ENCODE measurements at regions not wholly inside any gene's neighbourhood (a gene's known extent, or its start where the extent isn't known, plus 50 kb on each side); places are given as distances from the start of the nearest gene placed in this dataset.

DNA sequence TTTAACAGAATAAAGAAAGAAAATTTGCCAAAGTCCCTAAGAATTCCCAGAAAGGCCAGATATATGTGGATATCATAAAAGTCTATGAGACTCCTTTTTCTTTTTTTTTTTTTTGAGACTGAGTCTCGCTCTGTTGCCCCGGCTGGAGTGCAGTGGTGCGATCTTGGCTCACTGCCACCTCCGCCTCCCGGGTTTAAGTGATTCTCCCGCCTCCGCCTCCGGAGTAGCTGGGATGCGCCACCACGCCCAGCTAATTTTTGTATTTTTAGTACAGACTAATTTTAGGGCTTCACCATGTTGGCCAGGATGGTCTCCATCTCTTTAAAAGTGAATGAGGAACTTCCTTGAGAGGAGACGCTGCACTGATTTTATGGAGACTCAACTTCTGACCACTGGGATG, 335.2 kb downstream of the FBXO15 start:
- H3K4me3 ChIP-seq (ENCODE audit: low read length), result no peak overlapping the region
- no peak overlapping the region for H3K27ac ChIP-seq (ENCODE audit: low read depth, low read length)
- H3K27me3 ChIP-seq (ENCODE audit: insufficient read depth, low read length, poor library complexity, severe bottlenecking), result no peaks in the 10 kb centered on the region
- DNase-seq, result no peak
- no peaks in the 10 kb centered on the region for H3K36me3 ChIP-seq (ENCODE audit: insufficient read depth, low read length)
- POLR2A ChIA-PET, result no interaction called here
- Mint-ChIP-seq H3K27ac (no peak overlapping the region), H3K9me3 (peaks cover 0 to 10% (median 4%) of the 10 kb centered on the region in 5 donors), H3K4me3 (no peak overlapping the region), H3K27me3 (no peaks in the 10 kb centered on the region), H3K4me1 (no peaks in the 10 kb centered on the region), H3K36me3 (no peaks in the 10 kb centered on the region)
- CTCF ChIA-PET, result no interaction called here
- no peaks in the 10 kb centered on the region for H3K9me3 ChIP-seq (ENCODE audit: low read length)
- no peaks in the 10 kb centered on the region for H3K4me1 ChIP-seq (ENCODE audit: insufficient read depth, low read length)

DNA sequence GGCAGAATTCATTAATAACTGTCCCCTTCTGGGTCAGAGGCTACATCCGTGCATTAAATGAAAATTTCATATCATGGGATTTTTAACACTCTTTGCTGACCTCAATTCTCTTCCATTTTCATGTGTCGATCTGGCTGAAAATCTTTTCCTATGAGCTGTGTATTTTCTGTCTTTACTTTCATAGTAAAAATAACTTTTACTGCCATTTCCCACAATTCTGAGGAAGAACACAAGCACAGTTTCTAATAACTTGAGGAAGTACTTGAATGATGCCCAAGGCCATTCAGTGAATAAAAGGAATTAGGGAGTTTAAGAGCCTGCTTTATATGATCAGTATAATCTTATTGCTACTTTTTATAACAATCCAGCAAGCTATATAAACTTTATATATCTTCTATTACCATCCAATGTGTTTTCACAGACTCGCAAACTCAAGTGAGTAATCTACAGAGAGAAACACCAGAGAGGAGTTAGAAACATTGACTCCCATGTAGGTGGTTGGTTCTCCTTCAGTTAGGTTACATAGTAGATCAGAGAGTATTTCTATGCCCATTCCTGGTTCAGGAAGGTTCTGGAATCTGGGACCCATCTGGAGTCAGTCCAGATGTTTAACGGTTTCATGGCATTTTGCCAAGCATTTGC, 340.0 kb downstream of the FBXO15 start:
- no peaks in the 10 kb centered on the region for H3K36me3 Mint-ChIP-seq
- CTCF ChIA-PET, result interaction anchor here (1.4 kb wide), 1 partner anchor 35 kb away, joined by 3 read pairs; no protein-coding TSS in a partner anchor
- no peaks in the 10 kb centered on the region for H3K4me1 ChIP-seq (ENCODE audit: insufficient read depth, low read length)
- POLR2A ChIA-PET, result no interaction called here
- H3K27me3 Mint-ChIP-seq, result no peaks in the 10 kb centered on the region
- H3K27me3 ChIP-seq (ENCODE audit: insufficient read depth, low read length, poor library complexity, severe bottlenecking), result no peaks in the 10 kb centered on the region
- H3K9me3 ChIP-seq (ENCODE audit: low read length), result no peaks in the 10 kb centered on the region
- H3K4me3 ChIP-seq (ENCODE audit: low read length), result no peak overlapping the region
- no peak overlapping the region for H3K27ac Mint-ChIP-seq
- H3K27ac ChIP-seq (ENCODE audit: low read depth, low read length), result no peak overlapping the region
- no peak for DNase-seq
- H3K9me3 Mint-ChIP-seq, result peaks cover 0 to 6% (median 3%) of the 10 kb centered on the region in 5 donors
- H3K36me3 ChIP-seq (ENCODE audit: insufficient read depth, low read length), result no peaks in the 10 kb centered on the region
- H3K4me3 Mint-ChIP-seq, result no peak overlapping the region
- H3K4me1 Mint-ChIP-seq, result no peaks in the 10 kb centered on the region

DNA sequence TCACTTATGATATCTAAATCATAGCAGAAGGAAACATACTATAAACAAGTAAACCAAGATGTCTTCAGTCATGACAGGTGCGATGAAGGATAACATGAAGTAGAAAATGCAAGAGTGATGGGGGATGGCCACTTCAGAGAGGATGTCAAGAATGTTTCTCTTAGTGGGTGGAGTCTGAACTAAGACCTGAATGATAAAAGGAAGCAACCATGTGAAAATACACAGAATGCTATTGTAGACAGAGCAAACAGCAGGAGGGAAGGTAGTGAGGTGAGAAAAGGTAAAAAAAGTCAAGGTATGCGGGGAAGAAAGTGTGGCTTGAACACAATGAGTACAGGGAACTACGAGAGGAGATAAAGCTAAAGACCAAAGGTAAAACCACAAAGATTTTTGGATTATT, 341.6 kb downstream of the FBXO15 start:
- H3K36me3 Mint-ChIP-seq, result no peaks in the 10 kb centered on the region
- ChIA-PET CTCF (no interaction called here), POLR2A (no interaction called here)
- Histone ChIP-seq H3K36me3 (ENCODE audit: insufficient read depth, low read length) (no peaks in the 10 kb centered on the region), H3K27ac (ENCODE audit: low read depth, low read length) (no peak overlapping the region), H3K9me3 (ENCODE audit: low read length) (no peaks in the 10 kb centered on the region), H3K27me3 (ENCODE audit: insufficient read depth, low read length, poor library complexity, severe bottlenecking) (no peaks in the 10 kb centered on the region), H3K4me1 (ENCODE audit: insufficient read depth, low read length) (no peaks in the 10 kb centered on the region), H3K4me3 (ENCODE audit: low read length) (no peak overlapping the region)
- no peak overlapping the region for H3K27ac Mint-ChIP-seq
- H3K9me3 Mint-ChIP-seq, result peaks cover 0 to 6% (median 0%) of the 10 kb centered on the region in 5 donors
- H3K27me3 Mint-ChIP-seq, result no peaks in the 10 kb centered on the region
- H3K4me3 Mint-ChIP-seq, result no peak overlapping the region
- no peaks in the 10 kb centered on the region for H3K4me1 Mint-ChIP-seq
- no peak for DNase-seq

DNA sequence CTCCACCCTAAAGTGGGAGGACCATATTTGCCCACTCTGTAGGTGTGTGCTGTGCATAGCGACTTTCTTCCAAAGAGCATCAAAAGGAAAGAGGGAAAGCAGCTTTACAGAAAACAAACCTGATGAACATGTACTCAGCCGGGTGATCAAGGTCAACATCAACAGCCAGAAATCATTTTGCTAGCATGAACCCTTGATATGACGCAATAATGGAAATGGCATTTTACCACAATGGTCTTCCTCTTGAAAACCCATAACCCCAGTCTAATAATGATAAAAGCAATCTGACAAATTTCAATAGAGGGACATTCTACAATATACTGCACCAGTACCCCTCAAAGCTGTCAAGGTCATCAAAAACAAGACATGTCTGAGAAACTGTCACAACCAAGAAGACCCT, 350.2 kb downstream of the FBXO15 start:
- no peaks in the 10 kb centered on the region for H3K36me3 ChIP-seq (ENCODE audit: insufficient read depth, low read length)
- Mint-ChIP-seq H3K4me3 (no peak overlapping the region), H3K4me1 (no peaks in the 10 kb centered on the region), H3K9me3 (peaks cover 0 to 8% (median 3%) of the 10 kb centered on the region in 5 donors), H3K36me3 (no peaks in the 10 kb centered on the region), H3K27me3 (no peaks in the 10 kb centered on the region), H3K27ac (no peak overlapping the region)
- no peak overlapping the region for H3K27ac ChIP-seq (ENCODE audit: low read depth, low read length)
- POLR2A ChIA-PET, result no interaction called here
- no peaks in the 10 kb centered on the region for H3K4me1 ChIP-seq (ENCODE audit: insufficient read depth, low read length)
- no peaks in the 10 kb centered on the region for H3K27me3 ChIP-seq (ENCODE audit: insufficient read depth, low read length, poor library complexity, severe bottlenecking)
- CTCF ChIA-PET, result no interaction called here
- no peak for DNase-seq
- no peaks in the 10 kb centered on the region for H3K9me3 ChIP-seq (ENCODE audit: low read length)
- no peak overlapping the region for H3K4me3 ChIP-seq (ENCODE audit: low read length)

DNA sequence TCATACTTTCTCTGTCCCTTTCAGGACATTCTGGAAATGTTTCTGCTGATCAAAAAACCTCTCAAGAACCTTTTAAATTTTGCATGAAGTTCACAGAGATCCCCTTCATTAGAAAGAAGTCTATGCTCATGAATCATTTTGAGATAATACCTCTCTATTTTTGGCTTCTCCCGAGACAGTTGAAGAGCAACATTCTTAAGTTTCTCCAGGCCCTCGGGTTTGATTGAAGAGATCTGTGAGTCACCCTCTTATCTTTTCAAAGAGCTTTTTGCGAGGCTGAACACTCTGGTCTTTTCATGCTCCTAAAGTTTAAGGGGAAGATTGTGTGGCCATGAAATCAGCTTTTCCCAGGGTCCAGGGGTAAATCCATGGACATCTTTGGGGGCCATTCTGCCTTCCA, 354.2 kb downstream of the FBXO15 start:
- Histone ChIP-seq H3K27me3 (ENCODE audit: insufficient read depth, low read length, poor library complexity, severe bottlenecking) (no peaks in the 10 kb centered on the region), H3K4me1 (ENCODE audit: insufficient read depth, low read length) (no peaks in the 10 kb centered on the region), H3K9me3 (ENCODE audit: low read length) (no peaks in the 10 kb centered on the region), H3K4me3 (ENCODE audit: low read length) (no peak overlapping the region), H3K36me3 (ENCODE audit: insufficient read depth, low read length) (no peaks in the 10 kb centered on the region), H3K27ac (ENCODE audit: low read depth, low read length) (no peak overlapping the region)
- H3K9me3 Mint-ChIP-seq, result peaks cover 0 to 13% (median 3%) of the 10 kb centered on the region in 5 donors
- DNase-seq, result no peak
- no peaks in the 10 kb centered on the region for H3K27me3 Mint-ChIP-seq
- H3K4me1 Mint-ChIP-seq, result no peaks in the 10 kb centered on the region
- H3K4me3 Mint-ChIP-seq, result no peak overlapping the region
- H3K36me3 Mint-ChIP-seq, result no peaks in the 10 kb centered on the region
- CTCF ChIA-PET, result no interaction called here
- POLR2A ChIA-PET, result no interaction called here
- H3K27ac Mint-ChIP-seq, result no peak overlapping the region

DNA sequence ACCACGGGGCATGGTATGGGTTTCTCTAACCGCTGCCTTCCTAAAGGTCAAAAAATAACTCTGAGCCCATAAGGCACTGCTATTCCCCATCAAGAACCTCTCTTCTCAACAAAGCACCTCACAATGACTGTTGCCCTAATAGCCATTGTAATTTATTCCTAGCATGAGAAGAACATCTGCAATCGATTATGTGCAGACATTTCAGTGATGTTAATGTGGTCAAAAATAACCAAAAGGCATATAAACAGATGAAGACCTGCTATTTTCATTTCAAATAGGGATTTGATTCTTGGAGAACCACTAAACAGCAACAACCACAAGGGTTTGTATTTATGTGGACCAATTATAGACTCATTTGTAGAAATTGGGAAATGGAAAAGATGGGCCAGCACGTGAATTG, 356.6 kb downstream of the FBXO15 start:
- Mint-ChIP-seq H3K9me3 (peaks cover 0 to 13% (median 0%) of the 10 kb centered on the region in 5 donors), H3K27me3 (peaks cover 0 to 3% of the 10 kb centered on the region in 2 donors), H3K27ac (no peak overlapping the region), H3K36me3 (no peaks in the 10 kb centered on the region), H3K4me3 (no peak overlapping the region), H3K4me1 (no peaks in the 10 kb centered on the region)
- CTCF ChIA-PET, result no interaction called here
- no peak for DNase-seq
- no peak overlapping the region for H3K4me3 ChIP-seq (ENCODE audit: low read length)
- H3K36me3 ChIP-seq (ENCODE audit: insufficient read depth, low read length), result no peaks in the 10 kb centered on the region
- H3K9me3 ChIP-seq (ENCODE audit: low read length), result no peaks in the 10 kb centered on the region
- H3K27me3 ChIP-seq (ENCODE audit: insufficient read depth, low read length, poor library complexity, severe bottlenecking), result no peaks in the 10 kb centered on the region
- POLR2A ChIA-PET, result no interaction called here
- no peaks in the 10 kb centered on the region for H3K4me1 ChIP-seq (ENCODE audit: insufficient read depth, low read length)
- no peak overlapping the region for H3K27ac ChIP-seq (ENCODE audit: low read depth, low read length)

DNA sequence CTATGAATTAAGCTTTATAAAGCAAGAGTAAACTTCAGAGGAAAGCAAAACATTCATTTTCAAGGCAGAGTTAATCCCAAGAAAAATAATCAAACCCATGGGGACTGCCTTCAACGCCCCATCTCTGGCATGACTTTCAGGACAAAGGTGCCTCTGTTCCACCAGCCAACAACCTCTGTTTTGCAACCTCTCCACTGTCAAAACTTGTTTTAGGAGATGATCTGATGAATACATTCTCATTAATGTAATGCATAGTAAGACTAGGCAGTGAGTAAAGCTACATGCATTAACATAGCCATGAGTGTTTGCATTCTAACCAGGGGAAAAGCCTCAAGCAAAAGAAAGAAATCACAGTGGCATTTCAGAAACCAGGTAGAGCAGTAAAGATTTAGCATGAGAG, 357.0 kb downstream of the FBXO15 start:
- no peak overlapping the region for H3K27ac ChIP-seq (ENCODE audit: low read depth, low read length)
- DNase-seq, result no peak
- H3K4me3 Mint-ChIP-seq, result no peak overlapping the region
- peaks cover 0 to 3% of the 10 kb centered on the region in 2 donors for H3K27me3 Mint-ChIP-seq
- H3K4me1 ChIP-seq (ENCODE audit: insufficient read depth, low read length), result no peaks in the 10 kb centered on the region
- H3K9me3 ChIP-seq (ENCODE audit: low read length), result no peaks in the 10 kb centered on the region
- no peaks in the 10 kb centered on the region for H3K27me3 ChIP-seq (ENCODE audit: insufficient read depth, low read length, poor library complexity, severe bottlenecking)
- CTCF ChIA-PET, result no interaction called here
- H3K9me3 Mint-ChIP-seq, result peaks cover 0 to 10% (median 0%) of the 10 kb centered on the region in 5 donors
- no peak overlapping the region for H3K4me3 ChIP-seq (ENCODE audit: low read length)
- H3K27ac Mint-ChIP-seq, result no peak overlapping the region
- POLR2A ChIA-PET, result no interaction called here
- no peaks in the 10 kb centered on the region for H3K4me1 Mint-ChIP-seq
- no peaks in the 10 kb centered on the region for H3K36me3 Mint-ChIP-seq
- no peaks in the 10 kb centered on the region for H3K36me3 ChIP-seq (ENCODE audit: insufficient read depth, low read length)

DNA sequence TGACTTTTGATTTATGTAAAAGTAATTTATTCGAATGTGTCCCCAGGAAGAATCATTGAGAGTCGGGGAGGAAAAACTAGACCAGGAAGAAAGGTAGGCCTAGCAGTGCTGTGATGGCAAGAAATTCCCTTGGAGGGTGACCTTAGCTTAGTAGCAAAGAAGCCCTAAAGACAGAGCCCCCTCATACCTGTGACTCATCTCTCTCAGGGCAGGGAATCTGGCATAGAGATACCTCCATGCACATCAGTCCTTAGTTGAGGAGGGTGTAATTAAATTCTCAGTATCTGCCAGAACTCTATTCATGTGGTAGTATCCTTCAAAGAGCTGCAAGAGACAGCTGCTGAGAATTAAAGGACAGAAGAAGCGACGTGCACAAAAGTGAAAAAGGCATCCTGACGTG, 360.3 kb downstream of the FBXO15 start:
- Mint-ChIP-seq H3K36me3 (no peaks in the 10 kb centered on the region), H3K9me3 (peaks cover 0 to 6% (median 2%) of the 10 kb centered on the region in 5 donors), H3K27ac (no peak overlapping the region), H3K4me3 (no peak overlapping the region), H3K27me3 (peaks cover 0 to 3% of the 10 kb centered on the region in 2 donors), H3K4me1 (no peaks in the 10 kb centered on the region)
- CTCF ChIA-PET, result no interaction called here
- H3K36me3 ChIP-seq (ENCODE audit: insufficient read depth, low read length), result no peaks in the 10 kb centered on the region
- H3K4me1 ChIP-seq (ENCODE audit: insufficient read depth, low read length), result no peaks in the 10 kb centered on the region
- no peak overlapping the region for H3K4me3 ChIP-seq (ENCODE audit: low read length)
- no peaks in the 10 kb centered on the region for H3K9me3 ChIP-seq (ENCODE audit: low read length)
- DNase-seq, result no peak
- no peak overlapping the region for H3K27ac ChIP-seq (ENCODE audit: low read depth, low read length)
- H3K27me3 ChIP-seq (ENCODE audit: insufficient read depth, low read length, poor library complexity, severe bottlenecking), result no peaks in the 10 kb centered on the region
- POLR2A ChIA-PET, result no interaction called here

DNA sequence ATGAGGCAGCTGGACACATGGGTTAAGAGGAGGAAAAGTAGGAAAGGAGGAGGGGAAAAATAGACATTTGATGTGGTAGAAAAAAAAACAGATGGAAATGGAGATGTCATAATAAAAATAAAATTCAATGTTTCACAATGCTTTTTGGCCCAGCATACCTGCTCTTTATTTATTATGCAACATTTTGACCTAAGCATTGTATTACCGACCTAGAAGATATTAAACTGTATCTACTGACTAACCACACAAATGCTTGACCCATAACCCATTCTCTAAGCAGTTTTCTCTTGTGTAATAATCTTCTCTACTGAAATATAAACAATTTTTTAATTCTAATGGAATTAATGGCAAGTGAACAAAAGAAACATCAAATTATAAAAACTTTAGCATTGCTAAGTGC, 362.3 kb downstream of the FBXO15 start:
- ChIA-PET CTCF (no interaction called here), POLR2A (no interaction called here)
- no peaks in the 10 kb centered on the region for H3K36me3 ChIP-seq (ENCODE audit: insufficient read depth, low read length)
- H3K27me3 ChIP-seq (ENCODE audit: insufficient read depth, low read length, poor library complexity, severe bottlenecking), result no peaks in the 10 kb centered on the region
- no peaks in the 10 kb centered on the region for H3K4me1 ChIP-seq (ENCODE audit: insufficient read depth, low read length)
- no peak overlapping the region for H3K27ac Mint-ChIP-seq
- peaks cover 0 to 3% of the 10 kb centered on the region in 2 donors for H3K27me3 Mint-ChIP-seq
- DNase-seq, result no peak
- no peaks in the 10 kb centered on the region for H3K4me1 Mint-ChIP-seq
- H3K9me3 ChIP-seq (ENCODE audit: low read length), result no peaks in the 10 kb centered on the region
- no peaks in the 10 kb centered on the region for H3K36me3 Mint-ChIP-seq
- H3K4me3 Mint-ChIP-seq, result no peak overlapping the region
- H3K27ac ChIP-seq (ENCODE audit: low read depth, low read length), result no peak overlapping the region
- no peak overlapping the region for H3K4me3 ChIP-seq (ENCODE audit: low read length)
- H3K9me3 Mint-ChIP-seq, result peaks cover 0 to 5% (median 2%) of the 10 kb centered on the region in 5 donors
